H1 (cell line): ENCODE measurements at regions not wholly inside any gene's neighbourhood (a gene's known extent, or its start where the extent isn't known, plus 50 kb on each side); places are given as distances from the start of the nearest gene placed in this dataset.

Experiments
- CEBPB ChIP-seq: IDR thresholded peaks from 2 replicates; pipeline ENCODE4 v1.6.1; 2012; ENCODE audit warnings: low read depth, low read length
- NANOG ChIP-seq: IDR thresholded peaks from 2 replicates; pipeline ENCODE4 v1.6.1; 2011; ENCODE audit warnings: low read length, low read depth, mild to moderate bottlenecking, inconsistent platforms; ENCODE audit not compliant: insufficient read depth, poor library complexity, severe bottlenecking
- POU5F1 ChIP-seq: IDR thresholded peaks from 2 replicates; pipeline ENCODE4 v1.6.1; 2011; ENCODE audit warnings: low read depth, mild to moderate bottlenecking, low read length, moderate library complexity
- RNF2 ChIP-seq: fragments of 200-900, 300-1000 bp; sonication (generic); IDR thresholded peaks from 2 replicates; pipeline ENCODE4 v1.7.1; 2016; ENCODE audit warnings: borderline replicate concordance, low read depth, mild to moderate bottlenecking, antibody characterized with exemption, low read length; ENCODE audit not compliant: poor library complexity, severe bottlenecking; ENCODE audit errors: missing control alignments
- TF ChIP-seq, protein P1 (sequence below): fragments of 300-600 bp; sonication (generic); IDR thresholded peaks from 2 replicates; pipeline ENCODE4 v1.7.1; 2012; ENCODE audit warnings: low read length, moderate library complexity, mild to moderate bottlenecking, inconsistent platforms; ENCODE audit not compliant: insufficient replicate concordance
- TF ChIP-seq, protein P2 (sequence below): IDR thresholded peaks from 2 replicates; pipeline ENCODE4 v1.6.1; 2011; ENCODE audit warnings: low read length, improper control_type of control experiment

DNA sequence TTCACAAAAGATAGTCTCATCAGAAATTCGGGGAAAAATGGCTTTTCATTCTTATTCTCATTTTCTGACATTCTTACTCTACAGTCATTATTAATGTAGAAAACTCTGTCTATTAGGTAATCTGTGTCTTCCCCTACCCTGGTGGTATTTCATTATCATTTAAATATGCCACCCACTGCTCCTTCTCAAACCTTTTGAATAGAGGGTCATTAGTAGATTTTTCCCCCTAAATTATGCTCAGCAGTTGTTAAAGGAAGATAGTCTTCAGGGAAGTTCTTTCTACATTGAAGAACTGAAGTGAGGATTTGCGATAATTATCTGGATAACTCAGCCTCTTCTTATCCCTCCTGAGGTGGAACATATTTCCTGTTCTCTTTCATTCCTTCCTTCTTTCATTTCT is 989.5 kb upstream of the RBFOX1 start (continued):
- TF ChIP-seq, protein P1, sequence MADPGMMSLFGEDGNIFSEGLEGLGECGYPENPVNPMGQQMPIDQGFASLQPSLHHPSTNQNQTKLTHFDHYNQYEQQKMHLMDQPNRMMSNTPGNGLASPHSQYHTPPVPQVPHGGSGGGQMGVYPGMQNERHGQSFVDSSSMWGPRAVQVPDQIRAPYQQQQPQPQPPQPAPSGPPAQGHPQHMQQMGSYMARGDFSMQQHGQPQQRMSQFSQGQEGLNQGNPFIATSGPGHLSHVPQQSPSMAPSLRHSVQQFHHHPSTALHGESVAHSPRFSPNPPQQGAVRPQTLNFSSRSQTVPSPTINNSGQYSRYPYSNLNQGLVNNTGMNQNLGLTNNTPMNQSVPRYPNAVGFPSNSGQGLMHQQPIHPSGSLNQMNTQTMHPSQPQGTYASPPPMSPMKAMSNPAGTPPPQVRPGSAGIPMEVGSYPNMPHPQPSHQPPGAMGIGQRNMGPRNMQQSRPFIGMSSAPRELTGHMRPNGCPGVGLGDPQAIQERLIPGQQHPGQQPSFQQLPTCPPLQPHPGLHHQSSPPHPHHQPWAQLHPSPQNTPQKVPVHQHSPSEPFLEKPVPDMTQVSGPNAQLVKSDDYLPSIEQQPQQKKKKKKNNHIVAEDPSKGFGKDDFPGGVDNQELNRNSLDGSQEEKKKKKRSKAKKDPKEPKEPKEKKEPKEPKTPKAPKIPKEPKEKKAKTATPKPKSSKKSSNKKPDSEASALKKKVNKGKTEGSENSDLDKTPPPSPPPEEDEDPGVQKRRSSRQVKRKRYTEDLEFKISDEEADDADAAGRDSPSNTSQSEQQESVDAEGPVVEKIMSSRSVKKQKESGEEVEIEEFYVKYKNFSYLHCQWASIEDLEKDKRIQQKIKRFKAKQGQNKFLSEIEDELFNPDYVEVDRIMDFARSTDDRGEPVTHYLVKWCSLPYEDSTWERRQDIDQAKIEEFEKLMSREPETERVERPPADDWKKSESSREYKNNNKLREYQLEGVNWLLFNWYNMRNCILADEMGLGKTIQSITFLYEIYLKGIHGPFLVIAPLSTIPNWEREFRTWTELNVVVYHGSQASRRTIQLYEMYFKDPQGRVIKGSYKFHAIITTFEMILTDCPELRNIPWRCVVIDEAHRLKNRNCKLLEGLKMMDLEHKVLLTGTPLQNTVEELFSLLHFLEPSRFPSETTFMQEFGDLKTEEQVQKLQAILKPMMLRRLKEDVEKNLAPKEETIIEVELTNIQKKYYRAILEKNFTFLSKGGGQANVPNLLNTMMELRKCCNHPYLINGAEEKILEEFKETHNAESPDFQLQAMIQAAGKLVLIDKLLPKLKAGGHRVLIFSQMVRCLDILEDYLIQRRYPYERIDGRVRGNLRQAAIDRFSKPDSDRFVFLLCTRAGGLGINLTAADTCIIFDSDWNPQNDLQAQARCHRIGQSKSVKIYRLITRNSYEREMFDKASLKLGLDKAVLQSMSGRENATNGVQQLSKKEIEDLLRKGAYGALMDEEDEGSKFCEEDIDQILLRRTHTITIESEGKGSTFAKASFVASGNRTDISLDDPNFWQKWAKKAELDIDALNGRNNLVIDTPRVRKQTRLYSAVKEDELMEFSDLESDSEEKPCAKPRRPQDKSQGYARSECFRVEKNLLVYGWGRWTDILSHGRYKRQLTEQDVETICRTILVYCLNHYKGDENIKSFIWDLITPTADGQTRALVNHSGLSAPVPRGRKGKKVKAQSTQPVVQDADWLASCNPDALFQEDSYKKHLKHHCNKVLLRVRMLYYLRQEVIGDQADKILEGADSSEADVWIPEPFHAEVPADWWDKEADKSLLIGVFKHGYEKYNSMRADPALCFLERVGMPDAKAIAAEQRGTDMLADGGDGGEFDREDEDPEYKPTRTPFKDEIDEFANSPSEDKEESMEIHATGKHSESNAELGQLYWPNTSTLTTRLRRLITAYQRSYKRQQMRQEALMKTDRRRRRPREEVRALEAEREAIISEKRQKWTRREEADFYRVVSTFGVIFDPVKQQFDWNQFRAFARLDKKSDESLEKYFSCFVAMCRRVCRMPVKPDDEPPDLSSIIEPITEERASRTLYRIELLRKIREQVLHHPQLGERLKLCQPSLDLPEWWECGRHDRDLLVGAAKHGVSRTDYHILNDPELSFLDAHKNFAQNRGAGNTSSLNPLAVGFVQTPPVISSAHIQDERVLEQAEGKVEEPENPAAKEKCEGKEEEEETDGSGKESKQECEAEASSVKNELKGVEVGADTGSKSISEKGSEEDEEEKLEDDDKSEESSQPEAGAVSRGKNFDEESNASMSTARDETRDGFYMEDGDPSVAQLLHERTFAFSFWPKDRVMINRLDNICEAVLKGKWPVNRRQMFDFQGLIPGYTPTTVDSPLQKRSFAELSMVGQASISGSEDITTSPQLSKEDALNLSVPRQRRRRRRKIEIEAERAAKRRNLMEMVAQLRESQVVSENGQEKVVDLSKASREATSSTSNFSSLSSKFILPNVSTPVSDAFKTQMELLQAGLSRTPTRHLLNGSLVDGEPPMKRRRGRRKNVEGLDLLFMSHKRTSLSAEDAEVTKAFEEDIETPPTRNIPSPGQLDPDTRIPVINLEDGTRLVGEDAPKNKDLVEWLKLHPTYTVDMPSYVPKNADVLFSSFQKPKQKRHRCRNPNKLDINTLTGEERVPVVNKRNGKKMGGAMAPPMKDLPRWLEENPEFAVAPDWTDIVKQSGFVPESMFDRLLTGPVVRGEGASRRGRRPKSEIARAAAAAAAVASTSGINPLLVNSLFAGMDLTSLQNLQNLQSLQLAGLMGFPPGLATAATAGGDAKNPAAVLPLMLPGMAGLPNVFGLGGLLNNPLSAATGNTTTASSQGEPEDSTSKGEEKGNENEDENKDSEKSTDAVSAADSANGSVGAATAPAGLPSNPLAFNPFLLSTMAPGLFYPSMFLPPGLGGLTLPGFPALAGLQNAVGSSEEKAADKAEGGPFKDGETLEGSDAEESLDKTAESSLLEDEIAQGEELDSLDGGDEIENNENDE, result peak; percentile 86
- peak; percentile 69; the same call in 1 of the 2 replicates for TF ChIP-seq POU5F1
- TF ChIP-seq, protein P2, sequence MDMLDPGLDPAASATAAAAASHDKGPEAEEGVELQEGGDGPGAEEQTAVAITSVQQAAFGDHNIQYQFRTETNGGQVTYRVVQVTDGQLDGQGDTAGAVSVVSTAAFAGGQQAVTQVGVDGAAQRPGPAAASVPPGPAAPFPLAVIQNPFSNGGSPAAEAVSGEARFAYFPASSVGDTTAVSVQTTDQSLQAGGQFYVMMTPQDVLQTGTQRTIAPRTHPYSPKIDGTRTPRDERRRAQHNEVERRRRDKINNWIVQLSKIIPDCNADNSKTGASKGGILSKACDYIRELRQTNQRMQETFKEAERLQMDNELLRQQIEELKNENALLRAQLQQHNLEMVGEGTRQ, result no peak
- TF ChIP-seq CEBPB, result peak; percentile 65
- TF ChIP-seq NANOG, result peak; percentile 23
- no peak for TF ChIP-seq RNF2
